GM21576 (cell line): ENCODE measurements at regions not wholly inside any gene's neighbourhood (a gene's known extent, or its start where the extent isn't known, plus 50 kb on each side); places are given as distances from the start of the nearest gene placed in this dataset.
"Not testable (repeated sequence)": the region's sequence is repeated elsewhere in the genome, so short reads cannot be mapped to it uniquely, and the experiment has no call there.

ENCODE experiments used
- ATAC-seq: cut with Tn5 transposase; IDR thresholded peaks from one replicate; pipeline ENCODE4 v1.9.1; 2021; ENCODE audit warnings: mild to moderate bottlenecking, moderate library complexity; ENCODE audit not compliant: unreplicated experiment

DNA sequence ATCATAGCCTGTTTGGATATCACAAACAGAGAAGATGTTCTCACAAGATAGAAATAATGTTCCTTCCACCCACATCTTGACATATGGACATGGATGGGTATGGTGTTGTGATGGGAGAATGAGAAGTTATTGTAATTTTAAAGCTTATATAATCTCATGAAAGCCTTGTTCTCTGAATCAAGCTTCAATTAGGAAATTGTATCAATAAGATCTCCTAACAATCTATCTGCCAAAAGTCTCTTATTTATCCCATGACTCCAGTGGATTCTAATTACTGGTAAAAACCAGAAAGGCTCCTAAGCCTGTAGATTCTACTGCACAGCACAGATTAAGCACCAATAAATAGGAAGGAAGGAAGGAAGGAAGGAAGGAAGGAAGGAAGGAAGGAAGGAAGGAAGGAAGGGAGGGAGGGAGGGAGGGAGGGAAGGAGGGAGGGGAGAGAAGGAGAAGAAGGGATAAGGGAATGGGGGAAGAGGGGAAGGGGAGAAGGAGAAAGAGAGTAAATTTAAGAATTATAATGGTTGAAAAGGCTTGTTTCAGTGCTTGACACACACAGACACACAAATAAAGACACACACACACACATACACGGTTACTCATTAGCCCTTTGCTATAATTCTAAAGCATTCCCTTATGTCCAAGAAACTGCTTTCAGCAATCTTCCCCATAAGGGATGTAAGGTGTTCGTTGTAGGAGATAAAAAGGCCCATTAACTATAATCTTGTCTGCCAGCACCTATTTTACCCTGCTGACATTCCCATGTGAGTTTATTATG lies 258.0 kb upstream of the API5 start:
- ATAC-seq = no peak

DNA sequence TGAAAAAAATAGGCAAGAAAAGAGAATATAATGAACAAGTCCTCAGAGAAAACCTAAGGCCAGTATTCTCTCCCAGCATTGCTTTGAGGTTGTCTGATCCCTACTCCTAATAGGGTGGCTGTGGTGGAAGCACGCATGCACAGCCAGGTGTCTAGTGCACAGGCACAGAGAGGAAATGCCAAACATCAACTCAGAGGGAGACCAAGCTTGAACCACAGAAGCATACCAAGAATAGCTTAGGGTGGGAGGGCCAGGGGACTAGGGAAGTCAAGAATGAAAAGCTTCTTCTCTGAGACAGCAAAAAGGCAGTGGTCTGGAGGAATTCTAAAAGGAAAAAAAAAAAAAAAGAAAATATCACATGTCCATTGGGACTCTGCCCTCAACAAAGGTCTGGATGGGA lies 244.1 kb upstream of the API5 start:
- ATAC-seq = no peak

DNA sequence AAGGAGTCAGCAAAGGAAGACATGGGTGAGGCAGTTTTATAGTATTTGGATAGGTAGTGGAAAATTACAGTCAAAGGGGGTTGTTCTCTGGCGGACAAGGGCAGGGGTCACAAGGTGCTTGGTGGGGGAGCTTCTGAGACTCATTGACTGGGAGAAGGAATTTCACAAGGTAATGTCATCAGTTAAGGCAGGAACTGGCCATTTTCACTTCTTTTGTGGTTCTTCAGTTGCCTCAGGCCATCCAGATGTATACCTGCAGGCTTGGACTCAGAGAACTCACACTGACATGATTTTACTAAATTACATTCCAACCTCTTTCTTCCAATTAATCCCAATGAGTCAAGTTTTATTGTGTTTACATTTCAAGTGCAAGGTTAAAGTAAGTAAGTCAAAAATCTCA lies 240.5 kb upstream of the API5 start:
- ATAC-seq = no peak

DNA sequence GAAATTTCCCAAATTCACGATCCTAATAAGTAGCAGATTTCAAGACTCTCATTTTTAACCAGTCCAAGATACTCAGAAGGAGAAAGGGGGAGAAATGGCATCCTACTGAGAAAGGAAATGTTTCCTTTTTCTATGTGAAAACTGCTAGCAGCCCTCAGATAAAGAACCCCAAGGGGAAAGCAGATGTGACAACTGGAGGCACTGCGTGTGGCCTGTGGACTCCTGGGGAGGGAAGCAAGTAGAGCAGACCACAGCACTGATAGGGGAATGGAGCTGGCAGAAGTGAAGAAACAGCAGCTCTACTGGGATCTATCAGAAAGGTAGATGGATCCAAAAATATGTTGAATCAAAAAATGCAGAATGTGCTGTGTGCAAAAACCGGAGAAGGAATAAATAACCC lies 239.7 kb upstream of the API5 start:
- ATAC-seq = no peak

DNA sequence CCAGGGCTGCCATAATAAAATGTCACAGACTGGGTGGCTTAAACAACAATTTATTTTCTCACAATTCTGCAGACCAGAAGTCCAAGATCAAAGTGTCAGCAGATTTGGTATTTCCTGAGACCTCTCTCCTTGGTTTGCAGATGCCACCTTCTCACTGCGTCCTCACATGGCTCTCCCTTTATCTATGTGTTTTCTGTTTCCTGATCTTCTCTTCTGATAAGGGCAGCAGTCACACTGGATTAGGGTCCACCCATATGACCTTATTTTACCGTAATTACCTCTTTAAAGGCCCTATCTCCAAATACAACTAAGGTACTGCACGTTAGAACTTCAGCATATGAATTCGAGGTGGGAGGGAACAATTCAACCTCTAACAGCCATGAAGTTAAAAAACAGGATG lies 238.9 kb upstream of the API5 start:
- no peak for ATAC-seq

DNA sequence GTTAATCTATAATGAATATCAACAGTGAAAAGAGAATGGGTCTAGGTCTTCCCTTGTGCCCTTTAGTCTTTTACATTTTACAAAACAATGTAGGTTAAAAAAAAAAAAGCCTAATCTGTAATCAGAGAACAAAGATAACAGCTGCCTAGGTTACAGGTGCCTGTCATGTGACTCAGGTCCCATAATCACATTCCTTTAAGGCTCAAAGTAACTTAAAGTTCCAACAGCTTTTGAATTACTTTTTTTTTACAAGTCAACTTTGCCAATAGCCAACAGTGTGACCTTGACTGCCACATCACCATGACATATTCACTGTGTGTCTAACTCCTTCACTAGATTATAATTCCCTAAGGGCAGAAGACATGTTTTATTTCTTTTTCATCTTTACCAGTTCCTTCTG lies 237.0 kb upstream of the API5 start:
- no peak for ATAC-seq

DNA sequence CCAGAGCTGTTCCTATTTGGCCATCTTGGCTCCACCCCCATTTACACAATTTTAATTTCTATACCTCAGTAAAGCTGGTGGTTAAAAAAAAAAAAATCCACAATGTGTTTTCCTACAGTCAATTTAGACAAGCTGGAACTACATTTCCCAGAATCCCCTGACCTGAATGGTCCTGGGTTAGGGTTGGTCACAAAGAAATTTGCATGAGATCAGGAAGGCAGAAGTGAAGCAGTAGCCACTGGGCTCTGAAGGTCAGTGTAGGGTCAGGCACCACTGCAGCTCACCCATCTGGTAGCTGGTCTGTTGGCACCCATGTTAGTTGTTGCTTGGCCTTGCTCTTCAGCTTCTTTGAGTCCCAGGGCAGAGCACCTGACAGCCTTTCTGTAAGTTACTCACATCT lies 210.7 kb upstream of the API5 start:
- ATAC-seq = no peak

DNA sequence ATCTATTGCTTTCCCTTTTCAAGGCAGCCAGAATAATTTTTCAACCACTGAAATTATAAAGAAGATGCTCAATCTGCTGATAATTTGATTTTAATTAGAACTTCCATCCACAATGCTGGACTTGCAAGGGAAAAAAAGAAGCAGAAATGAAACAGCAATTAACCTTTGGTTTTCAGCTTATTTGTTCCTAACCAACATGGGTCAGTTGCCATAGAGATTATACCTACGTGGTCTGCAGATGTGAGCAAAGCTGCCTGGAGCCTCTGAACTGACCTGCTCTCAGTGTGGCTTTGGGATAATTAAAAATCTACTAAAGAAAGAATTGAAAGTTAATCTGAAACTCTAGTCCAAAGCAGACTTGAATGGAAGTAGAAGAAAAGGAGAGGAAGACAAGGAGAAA lies 195.7 kb upstream of the API5 start:
- no peak for ATAC-seq

DNA sequence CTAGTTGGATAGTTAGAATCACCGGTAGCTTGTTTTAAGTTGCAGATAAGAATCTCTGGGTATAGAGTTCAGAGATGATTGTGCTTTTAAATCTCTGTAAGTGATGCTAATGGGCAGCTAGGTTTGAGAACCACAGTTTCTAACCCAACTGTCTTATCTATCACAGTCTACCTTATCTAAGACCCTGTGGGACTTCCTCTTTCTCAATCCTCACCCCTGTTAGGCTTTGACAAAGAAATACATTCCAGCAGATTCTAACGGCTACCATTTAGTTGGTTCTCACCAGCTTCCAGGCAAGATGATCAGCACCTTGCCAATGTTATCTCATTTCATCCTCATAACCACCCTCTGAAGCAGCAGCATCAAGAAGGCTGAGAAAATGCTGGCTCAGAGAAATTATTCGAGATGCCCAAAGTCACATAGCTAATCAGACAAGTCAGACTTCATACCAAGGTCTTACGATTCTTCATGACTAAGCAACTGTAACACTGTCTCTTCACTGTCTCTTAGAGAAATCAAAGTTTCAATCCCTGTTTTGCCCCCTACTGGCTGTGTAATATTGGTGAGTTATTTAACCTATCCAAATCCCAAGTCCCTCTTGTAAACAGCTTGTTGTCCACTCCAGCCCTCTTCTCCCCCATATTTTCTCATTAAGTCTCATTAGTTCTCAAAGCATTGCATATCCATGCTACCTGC lies 192.4 kb upstream of the API5 start:
- no peak for ATAC-seq

DNA sequence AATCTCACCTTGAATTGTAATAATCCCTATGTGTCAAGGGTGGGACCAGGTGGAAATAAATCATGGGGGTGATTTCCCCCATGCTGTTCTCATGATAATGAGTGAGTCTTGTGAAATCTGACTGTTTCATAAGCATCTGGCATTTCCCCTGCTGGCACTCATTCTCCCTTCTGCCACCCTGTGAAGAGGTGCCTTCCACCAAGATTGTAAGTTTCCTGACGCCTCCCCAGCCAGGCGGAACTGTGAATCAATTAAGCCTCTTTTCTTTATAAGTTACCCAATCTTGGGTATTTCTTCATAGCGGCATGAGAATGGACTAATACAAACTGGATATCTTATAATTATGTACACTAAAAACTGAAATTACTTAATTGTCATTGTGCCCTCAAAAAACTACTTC lies 189.2 kb upstream of the API5 start:
- no peak for ATAC-seq

DNA sequence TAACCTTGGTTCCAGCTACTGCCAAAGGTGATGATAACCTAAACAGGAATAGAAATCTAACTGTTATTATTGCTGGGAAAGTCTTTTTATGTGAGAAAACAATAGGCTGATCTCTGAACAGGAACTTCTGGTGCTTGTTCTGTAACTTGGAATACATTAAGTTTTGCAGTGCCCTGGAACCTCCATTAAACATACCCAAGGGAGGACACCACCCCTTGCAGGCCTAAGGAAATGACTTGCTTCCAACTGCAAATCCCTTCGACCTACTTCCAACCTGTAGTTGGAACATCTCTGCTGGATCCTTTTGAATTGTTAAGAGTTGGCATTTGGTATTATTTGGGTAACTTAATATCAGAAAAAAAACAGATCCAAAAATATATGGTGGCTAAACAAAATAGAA lies 188.4 kb upstream of the API5 start:
- ATAC-seq = no peak

DNA sequence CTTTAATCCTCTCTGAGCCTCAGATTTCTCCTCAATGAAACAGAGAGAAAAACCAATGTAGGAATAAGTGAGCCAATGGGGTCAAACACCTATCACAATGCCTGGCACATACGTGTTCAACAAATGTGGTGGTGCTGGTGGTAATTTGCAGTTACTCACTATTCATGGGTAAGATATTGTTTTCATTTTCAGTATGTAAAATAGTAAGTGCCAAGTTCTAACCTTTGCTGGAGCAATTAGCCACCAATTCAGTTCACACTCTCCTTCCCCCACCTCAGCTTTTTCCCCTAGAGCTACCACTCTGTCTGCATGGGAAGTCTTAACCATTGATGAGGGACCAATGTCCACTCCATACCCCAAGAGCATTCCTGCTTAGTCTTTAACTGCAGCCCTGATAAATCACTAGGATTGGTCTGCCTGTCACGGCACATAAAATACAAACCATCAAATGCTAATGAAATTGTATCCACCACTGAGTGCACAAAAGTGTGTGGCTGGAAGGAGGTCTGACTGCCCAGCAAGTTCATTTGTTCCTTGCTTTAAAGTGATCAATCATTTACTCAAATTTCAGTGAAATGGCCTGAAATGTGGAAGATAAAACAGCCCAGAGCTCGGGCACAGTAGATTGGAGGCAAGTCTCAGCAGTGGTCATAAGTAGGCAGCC lies 187.4 kb upstream of the API5 start:
- no peak for ATAC-seq

DNA sequence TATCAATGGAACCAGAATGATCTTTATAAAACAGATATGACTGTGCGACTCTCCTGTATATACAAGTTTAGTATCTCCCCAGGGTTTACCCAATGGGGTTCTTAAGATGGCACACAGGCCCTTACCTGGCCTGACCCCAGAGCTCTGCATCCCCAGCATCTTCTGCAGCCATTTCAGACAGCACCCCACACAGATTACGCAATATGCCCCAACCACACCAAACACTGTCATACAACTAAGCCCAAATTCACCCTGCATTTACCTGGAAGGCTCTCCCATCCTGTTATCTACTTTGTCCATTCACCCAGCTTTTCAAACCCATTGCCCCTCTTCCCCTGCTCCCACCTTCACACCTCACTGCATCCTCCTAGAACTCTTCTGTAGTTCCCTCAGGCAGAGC lies 182.5 kb upstream of the API5 start:
- no peak for ATAC-seq

DNA sequence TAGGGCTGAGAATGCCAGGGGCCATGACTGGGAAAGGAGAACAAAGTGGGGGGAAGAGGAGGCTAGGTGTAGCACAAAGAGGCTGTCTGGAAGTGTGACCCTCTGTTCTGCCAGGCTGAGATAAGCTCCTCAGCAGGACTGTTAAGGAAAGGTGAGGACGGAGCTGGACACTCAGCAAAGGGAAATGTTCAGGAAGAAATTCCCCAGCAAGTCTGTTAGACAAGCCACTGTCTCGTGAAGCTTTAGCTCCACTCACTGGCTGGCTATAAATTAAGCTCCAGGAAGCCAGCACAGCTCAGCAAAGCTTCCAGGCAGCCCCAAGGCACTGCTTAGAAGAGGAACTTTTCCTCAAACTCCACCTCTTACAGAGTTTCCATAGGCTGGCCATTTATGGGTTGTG lies 181.2 kb upstream of the API5 start:
- ATAC-seq = no peak

DNA sequence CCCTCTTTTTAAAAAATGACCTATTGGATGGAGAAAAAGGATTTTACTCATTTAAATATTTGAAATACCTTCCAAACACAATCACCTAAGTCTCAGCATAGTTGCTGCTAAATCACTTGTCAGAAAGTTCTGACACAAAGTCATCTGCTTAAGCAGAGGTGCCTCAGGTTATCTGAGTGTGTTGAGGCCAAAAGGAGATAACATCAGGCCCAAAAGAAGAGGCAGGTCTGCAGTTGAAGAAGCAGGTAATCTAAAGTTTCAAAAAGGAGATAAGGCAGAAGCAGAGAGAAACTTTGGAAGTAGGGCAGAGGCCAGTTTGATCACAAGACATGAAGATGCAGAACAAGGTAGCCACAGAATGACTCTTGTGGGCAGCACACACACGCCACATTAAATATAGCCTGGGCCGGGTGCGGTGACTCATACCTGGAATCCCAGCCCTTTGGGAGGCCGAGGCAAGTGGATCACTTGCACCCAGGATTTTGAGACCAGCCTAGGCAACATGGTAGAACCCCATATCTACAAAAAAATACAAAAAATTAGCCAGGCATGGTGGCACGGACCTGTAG lies 175.7 kb upstream of the API5 start:
- ATAC-seq = peak; percentile 57

DNA sequence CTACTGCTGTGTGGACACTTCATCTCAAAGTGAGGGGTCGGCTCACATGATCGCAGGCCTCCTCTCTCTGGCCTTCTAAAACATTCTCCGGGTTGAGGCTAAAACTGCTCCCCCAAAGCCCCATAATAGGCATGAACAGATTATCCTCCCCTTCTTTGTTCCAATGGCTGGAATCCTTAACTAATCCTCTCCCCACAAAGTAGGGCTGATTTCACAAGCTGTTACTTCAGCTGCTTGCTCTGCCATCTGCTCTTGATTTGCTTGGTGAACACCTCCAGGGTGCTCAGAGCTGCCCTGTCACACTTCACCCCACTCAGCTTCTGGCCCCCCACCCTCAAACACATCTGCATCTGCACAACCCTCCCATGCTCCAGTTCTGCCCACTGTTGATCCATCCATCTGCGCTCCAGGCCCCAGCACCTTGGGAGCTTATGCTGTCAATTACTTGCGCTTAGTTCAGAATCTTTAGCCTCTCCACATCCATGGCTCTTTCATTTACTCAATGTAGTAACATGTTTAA lies 173.1 kb upstream of the API5 start:
- no peak for ATAC-seq

DNA sequence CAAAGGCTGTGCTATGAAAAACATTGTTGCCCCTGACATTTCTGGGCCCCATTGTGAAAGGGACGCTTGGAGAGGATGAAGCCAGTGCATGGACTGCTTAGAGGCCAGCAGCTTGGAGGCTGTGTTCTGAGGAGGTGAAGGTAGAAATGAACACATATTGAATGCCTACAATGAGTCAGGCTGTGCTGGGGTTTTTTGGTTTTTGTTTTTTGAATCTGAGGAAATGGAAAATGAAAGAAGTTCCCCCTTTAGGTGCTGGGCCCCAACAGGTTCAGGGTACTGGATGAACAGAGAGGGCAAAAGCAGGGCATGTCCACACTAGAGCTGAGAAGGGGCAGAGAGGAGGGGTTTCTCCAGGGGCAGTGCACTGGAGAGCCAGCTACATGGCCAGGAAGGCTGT lies 166.1 kb upstream of the API5 start:
- ATAC-seq = peak; percentile 84

DNA sequence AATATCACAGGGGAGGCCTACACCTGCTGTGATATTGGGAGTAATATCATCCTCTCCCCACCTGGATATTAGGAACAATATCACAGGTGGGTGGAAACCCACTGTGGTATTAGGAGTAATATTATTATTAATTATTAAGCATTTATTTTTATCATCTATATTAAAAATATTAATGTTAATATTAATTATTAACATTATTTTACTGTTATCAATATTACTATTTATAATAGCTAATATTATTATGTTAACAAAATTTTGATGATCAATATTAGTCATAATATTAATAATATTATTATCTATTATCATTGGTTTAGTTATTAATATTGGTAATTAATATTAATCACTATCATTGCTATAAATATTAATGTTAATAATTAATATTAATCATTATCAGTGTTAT lies 161.1 kb upstream of the API5 start:
- ATAC-seq = no peak

DNA sequence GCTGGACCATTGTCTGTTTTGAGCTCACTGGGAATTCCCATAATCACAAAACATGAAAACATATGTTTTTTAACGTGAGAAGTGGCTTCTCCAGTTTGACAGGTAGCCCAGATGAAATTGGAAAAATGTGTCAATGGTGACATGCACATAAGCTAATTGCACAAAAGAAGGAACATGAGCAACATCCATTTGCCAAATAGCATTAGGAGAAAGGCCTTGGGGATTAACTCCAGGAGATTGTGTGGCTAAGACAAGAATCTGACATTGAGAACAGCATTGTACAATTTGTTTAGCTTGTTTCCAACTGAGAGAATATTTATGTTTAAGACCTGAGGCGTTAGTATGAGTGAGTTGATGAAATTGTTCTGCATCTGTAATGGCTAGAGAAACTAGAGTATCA lies 147.0 kb upstream of the API5 start:
- ATAC-seq = no peak

DNA sequence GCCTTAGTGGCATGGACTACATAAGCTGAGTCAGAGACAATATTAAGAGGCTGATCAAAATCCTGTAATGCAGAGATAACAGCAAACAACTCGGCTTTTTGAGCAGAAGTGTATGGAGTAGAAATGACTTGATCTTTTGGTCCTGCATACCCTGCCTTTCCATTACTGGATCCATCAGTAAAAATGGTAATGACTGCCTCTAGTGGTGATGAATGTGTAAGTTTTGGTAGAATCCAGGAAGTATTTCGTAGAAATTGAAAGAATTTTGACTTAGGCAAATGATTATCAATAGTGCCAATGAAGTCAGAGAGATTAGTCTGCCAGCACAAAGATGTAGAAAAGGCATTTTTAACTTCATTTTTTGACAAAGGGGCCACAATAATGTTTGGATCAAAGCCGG lies 146.4 kb upstream of the API5 start:
- ATAC-seq = not testable (repeated sequence)

DNA sequence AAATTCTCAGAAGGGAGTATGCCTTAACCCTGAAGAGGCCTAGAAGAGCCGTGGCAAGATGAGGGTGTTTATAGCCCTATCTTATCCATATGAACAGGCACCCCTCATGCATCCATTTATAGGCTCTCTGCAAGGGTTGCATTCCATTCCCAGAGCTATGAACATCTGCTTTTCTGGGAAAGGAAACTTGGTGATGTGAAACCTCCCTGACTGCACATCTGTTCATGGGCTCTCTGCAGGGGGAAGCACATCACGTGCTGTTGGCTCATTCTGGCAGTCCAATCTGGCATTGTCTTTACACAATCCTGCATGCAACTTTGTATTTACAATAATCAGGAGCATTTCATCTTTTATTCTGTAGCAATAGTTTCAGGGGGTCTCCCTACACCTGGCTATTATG lies 143.6 kb upstream of the API5 start:
- not testable (repeated sequence) for ATAC-seq

DNA sequence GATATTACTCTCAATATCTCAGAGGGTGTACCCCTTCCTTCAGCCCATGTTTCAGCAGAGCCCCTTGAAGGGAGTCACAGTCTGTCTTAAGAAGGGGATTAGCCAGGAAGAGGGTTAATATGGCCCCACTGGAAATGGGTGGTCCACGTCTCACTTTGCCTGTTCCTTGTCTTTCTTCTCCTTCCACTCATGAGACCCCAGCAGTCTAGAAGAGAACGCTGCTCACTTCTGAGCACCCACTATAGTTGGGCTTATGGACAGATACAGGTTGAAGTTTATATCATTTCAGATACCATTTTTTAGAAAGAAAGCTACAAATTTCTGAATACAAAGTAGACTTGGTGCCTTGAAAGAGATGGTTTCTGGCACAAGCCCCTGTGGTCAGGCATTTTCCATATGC lies 139.3 kb upstream of the API5 start:
- ATAC-seq = no peak
